Upper lobe of left lung (tissue), 4 donors: ENCODE measurements at regions not wholly inside any gene's neighbourhood (a gene's known extent, or its start where the extent isn't known, plus 50 kb on each side); places are given as distances from the start of the nearest gene placed in this dataset.

ENCODE experiments used
- EP300 ChIP-seq, 4 donors: sonication (generic); formaldehyde crosslinking; IDR thresholded peaks; one replicate each; pipeline ENCODE4 v1.5.1; 2017; ENCODE audit warnings: antibody characterized with exemption in 4 of 4, control low read depth in 2 of 4
- POLR2AphosphoS5 ChIP-seq, 2 donors: sonication (generic); formaldehyde crosslinking; IDR thresholded peaks; one replicate each; pipeline ENCODE4 v1.5.1; 2017; ENCODE audit warnings: antibody characterized with exemption in 2 of 2

- TF ChIP-seq EP300 (IDR thresholded peaks at IDR 0.05) = no peak
- no peak for TF ChIP-seq POLR2AphosphoS5 (IDR thresholded peaks at IDR 0.05)
Observed at GRCh38 chr15:69732133-69732532, 279.5 kb downstream of the RPLP1 start.
